HCT116 (cell line): ENCODE measurements at regions not wholly inside any gene's neighbourhood (a gene's known extent, or its start where the extent isn't known, plus 50 kb on each side); places are given as distances from the start of the nearest gene placed in this dataset.

ENCODE experiments used
- ATAC-seq: fragments of 200-7000 bp; cut with Tn5 transposase; 2 replicates; pipeline ENCODE4 v1.9.1; 2020; ENCODE audit warnings: mild to moderate bottlenecking, moderate library complexity
- BruUV-seq: library from RNA; stranded (reverse); fragments of 400-500 nt; replicated peaks from 2 replicates; lab custom pipeline; 2021; lab: Mats Ljungman, UMichigan
- CTCF ChIA-PET: fragments of 300-600 bp; sonication (Branson Sonifier 250); formaldehyde crosslinking; loops from one replicate; lab custom pipeline; 2021; ENCODE audit warnings: antibody characterized with exemption; lab: Charles Lee
- POLR2A ChIA-PET: fragments of 300-600, 350-600 bp; sonication (Branson Sonifier 250); formaldehyde crosslinking; loops from one replicate; lab custom pipeline; 2021; ENCODE audit warnings: antibody characterized with exemption; lab: Charles Lee
- RAD21 ChIA-PET, 2 experiments: fragments of 300-600 bp; sonication (Branson Sonifier 250); formaldehyde crosslinking; loops; one replicate each; lab custom pipeline; 2023; ENCODE audit warnings: low total read pairs in 2 of 2; ENCODE audit not compliant: uncharacterized antibody in 2 of 2, unreplicated experiment in 2 of 2, low non-redundant PET in 1 of 2; lab: Charles Lee
- DNase-seq: peaks from one replicate; pipeline ENCODE4 v3.0.0-alpha.2; 2010; ENCODE audit warnings: low read depth, low spot score
- H2AFZ ChIP-seq: fragments of 200-600 bp; shearing (Covaris generic), sonication (generic); 2 replicates; pipeline ENCODE4 v1.6.1; 2017; ENCODE audit warnings: low read depth, mixed run types, mixed read lengths, antibody characterized with exemption, low read length; ENCODE audit not compliant: poor library complexity, severe bottlenecking
- H3K27ac ChIP-seq: 2 replicates; pipeline ENCODE4 v1.5.1; 2012; ENCODE audit warnings: low read depth, low read length
- H3K27me3 ChIP-seq: fragments of 200-600 bp; sonication (generic); 2 replicates; pipeline ENCODE4 v1.6.1; 2016; ENCODE audit warnings: mixed run types, low read length, mixed read lengths; ENCODE audit not compliant: insufficient read depth
- H3K36me3 ChIP-seq, 2 experiments: fragments of 200-500 bp in 1 of 2; fragments of 200-600 bp in 1 of 2; sonication (Bioruptor generic) in 1 of 2; sonication (generic) in 1 of 2; 2 replicates each; pipeline versions ENCODE4 v1.5.1 to v1.6.1; 2014 to 2016; ENCODE audit warnings: low read length in 2 of 2, inconsistent platforms in 1 of 2, mixed read lengths in 1 of 2, mixed run types in 1 of 2; ENCODE audit not compliant: insufficient read depth in 2 of 2, control insufficient read depth in 1 of 2
- H3K4me1 ChIP-seq, 2 experiments: fragments of 200-600 bp in 1 of 2; sonication (generic) in 1 of 2; 2 replicates each; pipeline versions ENCODE4 v1.5.1 to v1.6.1; 2012 to 2017; ENCODE audit warnings: low read length in 2 of 2, inconsistent platforms in 1 of 2, mild to moderate bottlenecking in 1 of 2, mixed read lengths in 1 of 2, mixed run types in 1 of 2, moderate library complexity in 1 of 2; ENCODE audit not compliant: insufficient read depth in 2 of 2, control insufficient read depth in 1 of 2
- H3K4me2 ChIP-seq: fragments of 200-600 bp; sonication (generic); 2 replicates; pipeline ENCODE4 v1.6.1; 2017; ENCODE audit warnings: mixed run types, low read length, mixed read lengths
- H3K4me3 ChIP-seq, 2 experiments: fragments of 200-600 bp in 1 of 2; sonication (generic) in 1 of 2; replicated peaks in 1 of 2; 2 replicates each; pipeline ENCODE4 v1.5.1; 2011 to 2016; ENCODE audit warnings: low read length in 2 of 2, control low read depth in 1 of 2, low read depth in 1 of 2, mild to moderate bottlenecking in 1 of 2, mixed read lengths in 1 of 2, mixed run types in 1 of 2
- H3K79me2 ChIP-seq: fragments of 200-600 bp; sonication (generic); 2 replicates; pipeline ENCODE4 v1.6.1; 2017; ENCODE audit warnings: mild to moderate bottlenecking, mixed run types, low read length, moderate library complexity, mixed read lengths; ENCODE audit not compliant: insufficient read depth
- H3K9ac ChIP-seq: fragments of 200-600 bp; sonication (generic); 2 replicates; pipeline ENCODE4 v1.6.1; 2016; ENCODE audit warnings: low read length, mixed read lengths
- H3K9me2 ChIP-seq: fragments of 200-600 bp; sonication (generic), shearing (Covaris generic); 2 replicates; pipeline ENCODE4 v1.6.1; 2017; ENCODE audit warnings: mixed run types, mild to moderate bottlenecking, moderate library complexity; ENCODE audit not compliant: insufficient read depth
- H3K9me3 ChIP-seq, 2 experiments: fragments of 200-500 bp in 1 of 2; fragments of 200-600 bp in 1 of 2; sonication (Bioruptor generic) in 1 of 2; sonication (generic) in 1 of 2; 2 replicates each; pipeline ENCODE4 v1.6.1; 2014 to 2017; ENCODE audit warnings: low read length in 2 of 2, mixed read lengths in 2 of 2, inconsistent platforms in 1 of 2, low read depth in 1 of 2, mild to moderate bottlenecking in 1 of 2, mixed run types in 1 of 2, moderate library complexity in 1 of 2; ENCODE audit not compliant: control insufficient read depth in 1 of 2, insufficient read depth in 1 of 2
- H4K20me1 ChIP-seq: fragments of 200-600 bp; sonication (generic), shearing (Covaris generic); 2 replicates; pipeline ENCODE4 v1.6.1; 2017; ENCODE audit warnings: mixed run types, mild to moderate bottlenecking, moderate library complexity; ENCODE audit not compliant: insufficient read depth
- CBX3 ChIP-seq: IDR thresholded peaks from 2 replicates; pipeline ENCODE4 v1.6.1; 2012; ENCODE audit warnings: low read depth
- CEBPB ChIP-seq: IDR thresholded peaks from 2 replicates; pipeline ENCODE4 v1.6.1; 2012; ENCODE audit warnings: low read depth
- EGR1 ChIP-seq: IDR thresholded peaks from 2 replicates; pipeline ENCODE4 v1.6.1; 2012; ENCODE audit warnings: low read depth
- ELF1 ChIP-seq: IDR thresholded peaks from 2 replicates; pipeline ENCODE4 v1.6.1; 2012; ENCODE audit warnings: low read depth, borderline replicate concordance
- EZH2 ChIP-seq: fragments of 200-600 bp; sonication (generic); IDR thresholded peaks from 2 replicates; pipeline ENCODE4 v1.6.1; 2017; ENCODE audit warnings: antibody characterized with exemption, mixed run types
- EZH2phosphoT487 ChIP-seq: fragments of 200-600 bp; IDR thresholded peaks from 2 replicates; pipeline ENCODE4 v1.6.1; 2018; ENCODE audit warnings: antibody characterized with exemption, borderline replicate concordance
- FOSL1 ChIP-seq: IDR thresholded peaks from 2 replicates; pipeline ENCODE4 v1.6.1; 2012; ENCODE audit warnings: low read depth
- POLR2A ChIP-seq: IDR thresholded peaks from 2 replicates; pipeline ENCODE4 v1.7.0; 2011; ENCODE audit warnings: borderline replicate concordance; ENCODE audit not compliant: insufficient read depth, insufficient read length; ENCODE audit errors: extremely low read depth
- RAD21 ChIP-seq: IDR thresholded peaks from 2 replicates; pipeline ENCODE4 v1.6.1; 2012; ENCODE audit warnings: low read depth, mild to moderate bottlenecking
- SIN3A ChIP-seq: IDR thresholded peaks from 2 replicates; pipeline ENCODE4 v1.6.1; 2012; ENCODE audit warnings: low read depth
- SP1 ChIP-seq: IDR thresholded peaks from 2 replicates; pipeline ENCODE4 v1.6.1; 2012; ENCODE audit warnings: low read depth
- TCF7L2 ChIP-seq: IDR thresholded peaks from 2 replicates; pipeline ENCODE4 v1.7.0; 2011; ENCODE audit warnings: borderline replicate concordance, inconsistent platforms; ENCODE audit not compliant: insufficient read depth, insufficient read length; ENCODE audit errors: extremely low read depth
- YY1 ChIP-seq: IDR thresholded peaks from 2 replicates; pipeline ENCODE4 v1.6.1; 2011; ENCODE audit warnings: low read length, low read depth, moderate library complexity, mild to moderate bottlenecking; ENCODE audit not compliant: insufficient replicate concordance; ENCODE audit errors: extremely low read depth
- ZFX ChIP-seq: fragments of 450-650 bp; IDR thresholded peaks from 2 replicates; pipeline ENCODE4 v1.6.1; 2017
- intact Hi-C: fragments of 100-400 bp; cut with micrococcal nuclease; formaldehyde crosslinking; loops from 2 replicates; pipeline ENCODE4 v1.10.0; 2022
- TF ChIP-seq, protein P1 (sequence below): IDR thresholded peaks from 2 replicates; pipeline ENCODE4 v1.6.1; 2012
- TF ChIP-seq, protein P2 (sequence below), 3 experiments: fragments of 200-600 bp in 1 of 3; sonication (generic) in 1 of 3; IDR thresholded peaks in 2 of 3; conservative IDR thresholded peaks in 1 of 3; 2 replicates each; pipeline ENCODE4 v1.5.1; 2012 to 2017; ENCODE audit warnings: low read depth in 2 of 3, low read length in 2 of 3, antibody characterized with exemption in 1 of 3, borderline replicate concordance in 1 of 3, control low read depth in 1 of 3, mild to moderate bottlenecking in 1 of 3, mixed read lengths in 1 of 3, mixed run types in 1 of 3, moderate library complexity in 1 of 3; ENCODE audit not compliant: insufficient read depth in 1 of 3

DNA sequence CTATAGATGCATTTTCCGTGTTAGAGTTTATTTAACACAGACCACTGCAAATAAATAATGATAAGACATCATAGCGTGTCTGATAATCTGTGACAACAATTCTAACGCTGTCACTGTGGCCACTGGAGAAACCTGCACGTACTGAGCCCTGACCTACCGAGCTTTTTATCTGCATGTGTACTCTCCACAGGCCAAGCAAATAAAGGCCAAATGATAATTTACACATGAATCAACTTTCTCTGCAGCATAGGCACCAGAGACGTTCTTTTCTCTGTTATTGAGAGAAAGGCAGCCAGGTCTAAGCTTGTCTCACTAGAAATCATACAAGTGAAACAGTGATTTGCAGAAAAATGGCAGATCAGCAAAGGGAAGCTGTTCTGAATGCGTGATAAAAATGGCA is 75.8 kb downstream of the POU5F2 start:
- Histone ChIP-seq H4K20me1 (no peaks in the 10 kb centered on the region), H3K4me2 (no peak overlapping the region), H2AFZ (no peak overlapping the region), H3K4me1 (no peaks in the 10 kb centered on the region), H3K27ac (no peak overlapping the region), H3K36me3 (no peaks in the 10 kb centered on the region), H3K27me3 (no peaks in the 10 kb centered on the region), H3K9ac (no peak overlapping the region), H3K9me2 (no peaks in the 10 kb centered on the region), H3K9me3 (no peaks in the 10 kb centered on the region), H3K4me3 (no peak overlapping the region), H3K79me2 (no peaks in the 10 kb centered on the region)
- ChIA-PET POLR2A (no interaction called here), CTCF (no interaction called here), RAD21 (no interaction called here)
- no peak for TF ChIP-seq EZH2
- TF ChIP-seq CBX3, result no peak
- no peak for TF ChIP-seq EZH2phosphoT487
- TF ChIP-seq, protein P1, sequence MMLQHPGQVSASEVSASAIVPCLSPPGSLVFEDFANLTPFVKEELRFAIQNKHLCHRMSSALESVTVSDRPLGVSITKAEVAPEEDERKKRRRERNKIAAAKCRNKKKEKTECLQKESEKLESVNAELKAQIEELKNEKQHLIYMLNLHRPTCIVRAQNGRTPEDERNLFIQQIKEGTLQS, result no peak
- TF ChIP-seq CEBPB, result no peak
- TF ChIP-seq RAD21, result no peak
- TF ChIP-seq FOSL1, result no peak
- no peak for TF ChIP-seq YY1
- DNase-seq (no peak), ATAC-seq (no peak)
- BruUV-seq, result no TSS peak
- intact Hi-C loops, result no loop called here

- no peaks in the 10 kb centered on the region for H3K4me1 ChIP-seq
- H3K27me3 ChIP-seq, result no peaks in the 10 kb centered on the region
- H3K36me3 ChIP-seq, result no peaks in the 10 kb centered on the region
- BruUV-seq, result no TSS peak
- DNase-seq (no peak), ATAC-seq (no peak)
- ChIA-PET RAD21 (no interaction called here), CTCF (no interaction called here), POLR2A (no interaction called here)
- H3K9me2 ChIP-seq, result no peaks in the 10 kb centered on the region
- intact Hi-C loops, result no loop called here
- H3K9ac ChIP-seq, result no peak overlapping the region
- H4K20me1 ChIP-seq, result no peaks in the 10 kb centered on the region
- no peak overlapping the region for H2AFZ ChIP-seq
- H3K9me3 ChIP-seq, result no peaks in the 10 kb centered on the region
- TF ChIP-seq SIN3A (no peak), EGR1 (no peak), EZH2phosphoT487 (no peak), CEBPB (no peak), YY1 (no peak), POLR2A (no peak), SP1 (no peak), ELF1 (no peak), TCF7L2 (no peak), RAD21 (no peak), ZFX (no peak), FOSL1 (no peak), EZH2 (no peak), CBX3 (no peak)
- TF ChIP-seq, protein P1, result no peak
- TF ChIP-seq, protein P2, sequence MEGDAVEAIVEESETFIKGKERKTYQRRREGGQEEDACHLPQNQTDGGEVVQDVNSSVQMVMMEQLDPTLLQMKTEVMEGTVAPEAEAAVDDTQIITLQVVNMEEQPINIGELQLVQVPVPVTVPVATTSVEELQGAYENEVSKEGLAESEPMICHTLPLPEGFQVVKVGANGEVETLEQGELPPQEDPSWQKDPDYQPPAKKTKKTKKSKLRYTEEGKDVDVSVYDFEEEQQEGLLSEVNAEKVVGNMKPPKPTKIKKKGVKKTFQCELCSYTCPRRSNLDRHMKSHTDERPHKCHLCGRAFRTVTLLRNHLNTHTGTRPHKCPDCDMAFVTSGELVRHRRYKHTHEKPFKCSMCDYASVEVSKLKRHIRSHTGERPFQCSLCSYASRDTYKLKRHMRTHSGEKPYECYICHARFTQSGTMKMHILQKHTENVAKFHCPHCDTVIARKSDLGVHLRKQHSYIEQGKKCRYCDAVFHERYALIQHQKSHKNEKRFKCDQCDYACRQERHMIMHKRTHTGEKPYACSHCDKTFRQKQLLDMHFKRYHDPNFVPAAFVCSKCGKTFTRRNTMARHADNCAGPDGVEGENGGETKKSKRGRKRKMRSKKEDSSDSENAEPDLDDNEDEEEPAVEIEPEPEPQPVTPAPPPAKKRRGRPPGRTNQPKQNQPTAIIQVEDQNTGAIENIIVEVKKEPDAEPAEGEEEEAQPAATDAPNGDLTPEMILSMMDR (IDR thresholded peaks at IDR 0.05 in 2 of 3, conservative IDR thresholded peaks at IDR 0.05 in 1 of 3; ENCODE audit: borderline replicate concordance in 1 of 3, insufficient read depth in 1 of 3, low read depth in 2 of 3, low read length in 2 of 3), result no peak
- H3K79me2 ChIP-seq, result no peaks in the 10 kb centered on the region
- no peak overlapping the region for H3K27ac ChIP-seq
- H3K4me3 ChIP-seq, result no peak overlapping the region
- no peak overlapping the region for H3K4me2 ChIP-seq
These were observed 77.7 kb downstream of the NR2F1 start for GRCh38 chr5:93660677-93661076.
